GM23248 (cell line): ENCODE measurements at regions not wholly inside any gene's neighbourhood (a gene's known extent, or its start where the extent isn't known, plus 50 kb on each side); places are given as distances from the start of the nearest gene placed in this dataset.

Source experiments
- EZH2 ChIP-seq: fragments of 200-600 bp; sonication (generic); IDR thresholded peaks from 2 replicates; pipeline ENCODE4 v1.6.1; 2018; ENCODE audit warnings: antibody characterized with exemption, mild to moderate bottlenecking; ENCODE audit not compliant: insufficient read depth, poor library complexity, severe bottlenecking
- EZH2phosphoT487 ChIP-seq: fragments of 200-600 bp; sonication (generic); IDR thresholded peaks from 2 replicates; pipeline ENCODE4 v1.6.1; 2018; ENCODE audit warnings: antibody characterized with exemption, moderate library complexity, mild to moderate bottlenecking, low read depth; ENCODE audit not compliant: insufficient read depth

- TF ChIP-seq EZH2phosphoT487 (no peak), EZH2 (no peak)
These were observed 62.1 kb upstream of the ABHD2 start for GRCh38 chr15:89026167-89026566.
